ENCODE measurements at regions not wholly inside any gene's neighbourhood (a gene's known extent, or its start where the extent isn't known, plus 50 kb on each side); places are given as distances from the start of the nearest gene placed in this dataset.

GRCh38 chrX:144683247-144683646, 564.1 kb upstream of the SPANXN1 start:
- TF ChIP-seq, protein P1, sequence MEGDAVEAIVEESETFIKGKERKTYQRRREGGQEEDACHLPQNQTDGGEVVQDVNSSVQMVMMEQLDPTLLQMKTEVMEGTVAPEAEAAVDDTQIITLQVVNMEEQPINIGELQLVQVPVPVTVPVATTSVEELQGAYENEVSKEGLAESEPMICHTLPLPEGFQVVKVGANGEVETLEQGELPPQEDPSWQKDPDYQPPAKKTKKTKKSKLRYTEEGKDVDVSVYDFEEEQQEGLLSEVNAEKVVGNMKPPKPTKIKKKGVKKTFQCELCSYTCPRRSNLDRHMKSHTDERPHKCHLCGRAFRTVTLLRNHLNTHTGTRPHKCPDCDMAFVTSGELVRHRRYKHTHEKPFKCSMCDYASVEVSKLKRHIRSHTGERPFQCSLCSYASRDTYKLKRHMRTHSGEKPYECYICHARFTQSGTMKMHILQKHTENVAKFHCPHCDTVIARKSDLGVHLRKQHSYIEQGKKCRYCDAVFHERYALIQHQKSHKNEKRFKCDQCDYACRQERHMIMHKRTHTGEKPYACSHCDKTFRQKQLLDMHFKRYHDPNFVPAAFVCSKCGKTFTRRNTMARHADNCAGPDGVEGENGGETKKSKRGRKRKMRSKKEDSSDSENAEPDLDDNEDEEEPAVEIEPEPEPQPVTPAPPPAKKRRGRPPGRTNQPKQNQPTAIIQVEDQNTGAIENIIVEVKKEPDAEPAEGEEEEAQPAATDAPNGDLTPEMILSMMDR (IDR thresholded peaks at IDR 0.05), result no peak
- no peak for TF ChIP-seq POLR2A (IDR thresholded peaks at IDR 0.05)
